ENCODE measurements at regions not wholly inside any gene's neighbourhood (a gene's known extent, or its start where the extent isn't known, plus 50 kb on each side); places are given as distances from the start of the nearest gene placed in this dataset.

DNA sequence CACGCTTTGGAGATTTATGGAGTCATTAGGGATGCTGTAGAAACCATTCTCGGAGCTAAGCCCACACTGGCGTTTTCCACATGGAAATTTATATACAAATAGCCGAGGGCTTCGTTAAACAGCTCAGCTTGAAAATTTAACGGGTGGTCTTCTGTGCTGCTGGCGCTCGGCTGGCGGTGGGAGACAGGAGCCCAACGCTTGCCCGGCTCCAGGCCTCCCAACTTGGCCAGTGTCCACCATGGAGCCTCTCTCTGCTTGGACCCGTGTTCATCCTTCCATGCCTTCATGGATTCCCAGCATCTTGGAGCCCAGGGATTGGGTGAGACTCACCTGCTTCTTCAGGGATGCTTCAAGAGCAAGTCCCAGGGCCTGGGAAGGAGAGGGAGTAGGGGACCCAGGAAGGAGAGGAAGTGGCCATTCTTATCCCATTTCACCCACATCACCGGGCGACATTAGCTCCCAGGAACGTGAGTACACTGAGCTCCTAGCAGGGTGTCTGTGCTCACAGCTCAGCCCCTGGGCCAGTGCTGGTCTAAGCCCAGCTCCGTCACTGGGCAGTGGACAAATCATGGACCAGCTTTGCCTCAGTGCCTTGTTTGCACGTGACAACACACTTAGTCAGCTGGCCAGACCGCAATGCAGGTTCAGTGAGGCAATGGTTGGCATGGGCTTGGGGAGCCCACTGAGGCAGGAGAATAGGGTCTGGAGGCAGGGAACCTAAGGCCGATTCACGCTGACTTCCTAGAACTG is 944.3 kb downstream of the BRD1 start:
- TF ChIP-seq, protein P1, sequence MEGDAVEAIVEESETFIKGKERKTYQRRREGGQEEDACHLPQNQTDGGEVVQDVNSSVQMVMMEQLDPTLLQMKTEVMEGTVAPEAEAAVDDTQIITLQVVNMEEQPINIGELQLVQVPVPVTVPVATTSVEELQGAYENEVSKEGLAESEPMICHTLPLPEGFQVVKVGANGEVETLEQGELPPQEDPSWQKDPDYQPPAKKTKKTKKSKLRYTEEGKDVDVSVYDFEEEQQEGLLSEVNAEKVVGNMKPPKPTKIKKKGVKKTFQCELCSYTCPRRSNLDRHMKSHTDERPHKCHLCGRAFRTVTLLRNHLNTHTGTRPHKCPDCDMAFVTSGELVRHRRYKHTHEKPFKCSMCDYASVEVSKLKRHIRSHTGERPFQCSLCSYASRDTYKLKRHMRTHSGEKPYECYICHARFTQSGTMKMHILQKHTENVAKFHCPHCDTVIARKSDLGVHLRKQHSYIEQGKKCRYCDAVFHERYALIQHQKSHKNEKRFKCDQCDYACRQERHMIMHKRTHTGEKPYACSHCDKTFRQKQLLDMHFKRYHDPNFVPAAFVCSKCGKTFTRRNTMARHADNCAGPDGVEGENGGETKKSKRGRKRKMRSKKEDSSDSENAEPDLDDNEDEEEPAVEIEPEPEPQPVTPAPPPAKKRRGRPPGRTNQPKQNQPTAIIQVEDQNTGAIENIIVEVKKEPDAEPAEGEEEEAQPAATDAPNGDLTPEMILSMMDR (IDR thresholded peaks at IDR 0.05; ENCODE audit: insufficient read depth, missing control alignments) = no peak
- FAIRE-seq = no peak

DNA sequence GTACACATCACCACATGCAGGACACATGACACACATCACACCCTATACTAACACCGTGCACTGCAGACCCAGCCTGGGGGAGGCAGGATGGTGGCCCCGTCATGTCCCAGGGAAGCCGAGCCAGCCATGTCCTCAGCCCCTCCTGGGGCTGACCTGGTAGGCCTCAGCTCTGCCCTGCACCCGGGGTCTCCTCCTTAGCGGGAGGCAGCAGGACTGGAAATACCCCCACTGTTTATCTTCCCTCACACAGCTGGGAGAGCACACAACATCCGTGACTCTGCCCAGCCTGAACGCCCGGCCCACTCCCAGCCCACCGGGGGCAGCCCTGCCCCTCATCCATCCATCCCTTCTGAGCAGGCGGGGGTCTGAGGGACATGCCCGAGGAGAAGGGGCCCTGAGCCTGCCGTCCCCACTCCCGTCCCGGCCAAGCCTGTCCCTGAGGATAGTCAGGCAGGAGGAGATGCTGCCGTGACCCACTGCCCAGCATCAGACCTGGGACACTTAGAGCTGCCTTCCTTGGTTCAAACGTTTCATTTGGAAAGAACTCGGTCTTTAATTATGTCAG is 945.0 kb downstream of the BRD1 start:
- no peak for FAIRE-seq

More for the DNA sequence above, 944.3 kb downstream of the BRD1 start:
- no peak for DNase-seq (ENCODE audit: insufficient read length, low spot score)

DNA sequence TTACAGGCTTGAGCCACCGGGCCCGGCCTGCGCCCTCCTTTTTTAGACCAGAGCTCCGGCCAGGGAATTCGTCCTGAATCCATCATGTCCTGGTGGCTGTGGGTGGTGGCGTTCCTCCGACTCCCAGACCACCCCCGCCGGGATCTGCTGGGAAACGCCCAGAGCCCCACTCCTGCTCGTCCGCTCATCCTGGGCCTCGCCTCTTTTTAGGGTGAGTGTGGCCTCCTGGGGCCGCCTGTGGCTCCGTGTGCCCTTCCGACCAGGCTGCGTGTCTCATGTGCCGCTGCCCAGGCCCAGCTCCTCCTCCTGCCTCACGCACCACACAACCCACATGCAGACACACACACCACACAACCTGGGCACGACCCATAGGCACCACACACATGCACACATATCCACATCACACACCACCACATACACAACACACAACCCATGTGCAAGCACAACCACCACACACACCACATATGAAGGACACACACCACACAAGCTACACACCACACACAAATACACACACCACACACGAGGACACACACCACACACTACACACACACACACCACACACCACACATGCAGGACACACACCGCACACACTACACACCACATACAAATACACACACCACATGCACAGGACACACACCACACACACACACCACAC is 946.2 kb downstream of the BRD1 start:
- DNase-seq (ENCODE audit: insufficient read length, low spot score) = no peak

More for the DNA sequence above, 945.0 kb downstream of the BRD1 start:
- TF ChIP-seq, protein P1 (IDR thresholded peaks at IDR 0.05; ENCODE audit: insufficient read depth, missing control alignments) = no peak
- no peak for DNase-seq (ENCODE audit: insufficient read length, low spot score)

DNA sequence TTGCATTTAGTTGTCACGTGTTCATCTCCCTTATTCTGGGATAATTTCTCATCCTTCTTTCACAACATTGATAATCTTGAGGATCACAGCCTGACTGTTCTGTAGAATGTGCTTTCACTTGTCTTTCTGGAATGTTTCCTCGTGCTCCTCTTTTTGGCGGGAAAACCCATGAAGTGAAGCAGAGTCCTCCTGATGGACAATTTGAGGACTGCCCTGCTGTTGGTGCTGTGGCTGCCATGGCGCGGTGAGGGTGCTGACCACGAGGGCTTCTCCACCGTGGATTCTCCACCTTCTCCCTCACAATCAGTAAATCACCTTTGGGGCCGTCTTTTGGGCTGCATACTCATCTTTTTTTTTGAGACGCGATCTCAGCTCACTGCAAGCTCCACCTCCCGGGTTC is 946.9 kb downstream of the BRD1 start:
- FAIRE-seq = no peak
- TF ChIP-seq, protein P1 (IDR thresholded peaks at IDR 0.05; ENCODE audit: insufficient read depth, missing control alignments) = no peak
- no peak for DNase-seq (ENCODE audit: insufficient read length, low spot score)

More for the DNA sequence above, 946.2 kb downstream of the BRD1 start:
- TF ChIP-seq, protein P1 (IDR thresholded peaks at IDR 0.05; ENCODE audit: insufficient read depth, missing control alignments) = no peak
- FAIRE-seq = no peak

DNA sequence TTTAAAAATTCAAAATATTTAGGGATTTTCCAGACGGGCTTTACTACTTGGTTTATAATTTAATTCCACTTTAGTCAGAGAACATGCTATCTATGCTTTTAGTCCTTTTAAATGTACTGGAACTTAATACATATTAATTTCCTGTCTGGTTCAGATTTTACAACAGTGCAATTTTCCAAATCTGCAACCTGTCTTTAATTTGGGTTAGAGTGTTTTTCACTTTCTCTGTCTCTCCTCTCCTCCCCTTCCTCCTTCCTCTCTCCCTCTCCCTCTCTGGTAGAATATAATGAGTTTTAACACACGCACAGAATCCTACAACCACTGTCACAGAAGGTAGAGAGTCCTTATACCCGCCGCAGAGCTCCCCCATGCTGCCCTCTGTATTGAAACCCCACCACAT is 950.7 kb downstream of the BRD1 start:
- TF ChIP-seq, protein P1 (IDR thresholded peaks at IDR 0.05; ENCODE audit: insufficient read depth, missing control alignments) = no peak
- FAIRE-seq (no peak), DNase-seq (ENCODE audit: insufficient read length, low spot score) (no peak)

DNA sequence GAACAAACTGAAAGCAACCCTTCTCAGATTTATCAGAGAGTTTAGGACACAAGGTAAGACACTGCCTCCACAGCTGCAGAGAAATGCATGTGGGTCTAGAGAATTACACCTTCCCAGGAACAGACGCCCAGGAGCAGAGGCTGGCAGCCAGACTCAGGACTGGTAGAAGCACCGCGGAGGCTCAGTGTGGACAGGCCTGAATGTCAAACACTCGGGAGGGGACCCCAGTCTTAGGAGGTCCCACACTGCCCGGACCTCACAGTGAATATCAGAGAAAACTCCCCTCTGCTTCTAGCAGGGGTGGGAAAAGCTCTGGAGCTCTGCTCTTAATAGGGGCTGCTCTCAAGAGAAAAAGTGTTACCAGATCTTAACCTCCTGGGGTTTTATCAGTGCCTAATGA is 952.7 kb downstream of the BRD1 start:
- TF ChIP-seq, protein P1 (IDR thresholded peaks at IDR 0.05; ENCODE audit: insufficient read depth, missing control alignments) = no peak
- DNase-seq (ENCODE audit: insufficient read length, low spot score) = no peak
- no peak for FAIRE-seq

DNA sequence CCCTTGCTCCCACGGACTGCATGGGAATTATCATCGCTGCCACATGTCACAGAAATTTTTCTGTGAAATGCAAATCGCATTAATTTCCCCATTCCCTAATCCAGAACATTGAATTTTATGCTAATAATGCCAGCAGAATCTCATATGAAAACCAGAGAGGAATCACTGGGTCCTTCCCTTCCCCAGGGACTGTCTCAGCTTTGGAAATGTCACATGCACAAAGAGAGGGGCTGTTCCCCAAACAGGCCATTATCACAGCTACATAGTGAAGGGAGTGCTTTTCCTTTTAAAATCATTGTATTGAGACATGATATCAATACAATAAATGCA is 954.5 kb downstream of the BRD1 start:
- TF ChIP-seq, protein P1 (IDR thresholded peaks at IDR 0.05; ENCODE audit: insufficient read depth, missing control alignments) = no peak
- no peak for DNase-seq (ENCODE audit: insufficient read length, low spot score)
- no peak for FAIRE-seq

All from D721Med (cell line).